Endothelial cell of umbilical vein (primary cell): ENCODE measurements at regions not wholly inside any gene's neighbourhood (a gene's known extent, or its start where the extent isn't known, plus 50 kb on each side); places are given as distances from the start of the nearest gene placed in this dataset.

Source experiments
- BruUV-seq: library from RNA; stranded (reverse); fragments of 400-500 nt; replicated peaks from 2 replicates; lab custom pipeline; 2021; lab: Mats Ljungman, UMichigan
- CTCF ChIA-PET: fragments of 300-600, 350-600 bp; sonication (Branson Sonifier 250); formaldehyde crosslinking; loops from one replicate; lab custom pipeline; 2021; ENCODE audit warnings: antibody characterized with exemption, inconsistent platforms; lab: Charles Lee
- POLR2A ChIA-PET: fragments of 300-600, 350-600 bp; sonication (Branson Sonifier 250); formaldehyde crosslinking; loops from one replicate; lab custom pipeline; 2021; ENCODE audit warnings: antibody characterized with exemption, inconsistent platforms; lab: Charles Lee
- DNase-seq: peaks from one replicate; pipeline ENCODE4 v3.0.0-alpha.2; 2011; ENCODE audit warnings: low read depth, low spot score
- FAIRE-seq: peaks from 2 replicates; lab custom pipeline; 2011; peaks lifted over from hg19 to GRCh38; lab: Jason Lieb, UNC
- H2AFZ ChIP-seq: 2 replicates; pipeline ENCODE4 v1.6.0; 2012; ENCODE audit warnings: low read depth, low read length, control low read depth, inconsistent platforms
- H3K27ac ChIP-seq: 2 replicates; pipeline ENCODE4 v1.5.1; 2011; ENCODE audit warnings: low read depth, mild to moderate bottlenecking, control low read depth, low read length, moderate library complexity; ENCODE audit not compliant: insufficient read depth
- H3K27me3 ChIP-seq, 2 experiments: 2 replicates each; pipeline versions ENCODE4 v1.6.0 to v1.6.1; 2011; ENCODE audit warnings: low read length in 2 of 2, mixed read lengths in 1 of 2; ENCODE audit not compliant: control insufficient read depth in 2 of 2, insufficient read depth in 2 of 2
- H3K36me3 ChIP-seq, 2 experiments: 2 replicates in 1 of 2; 3 replicates in 1 of 2; pipeline ENCODE4 v1.5.1; 2011; ENCODE audit warnings: low read length in 2 of 2, mild to moderate bottlenecking in 1 of 2, moderate library complexity in 1 of 2; ENCODE audit not compliant: control insufficient read depth in 2 of 2, insufficient read depth in 2 of 2; ENCODE audit errors: extremely low read depth in 1 of 2
- H3K4me1 ChIP-seq: 3 replicates; pipeline ENCODE4 v1.5.1; 2011; ENCODE audit warnings: mild to moderate bottlenecking, low read length; ENCODE audit not compliant: control insufficient read depth, insufficient read depth; ENCODE audit errors: extremely low read depth
- H3K4me2 ChIP-seq: 2 replicates; pipeline ENCODE4 v1.6.1; 2011; ENCODE audit warnings: low read length, control low read depth, mixed read lengths; ENCODE audit not compliant: insufficient read depth
- H3K4me3 ChIP-seq, 3 experiments: fragments of 200-600 bp in 1 of 3; sonication (generic), shearing (Covaris generic) in 1 of 3; replicated peaks in 1 of 3; 2 replicates each; pipeline ENCODE4 v1.5.1; 2011 to 2016; ENCODE audit warnings: control low read depth in 3 of 3, low read length in 3 of 3, mild to moderate bottlenecking in 2 of 3, inconsistent platforms in 1 of 3, low read depth in 1 of 3, moderate library complexity in 1 of 3; ENCODE audit not compliant: insufficient read depth in 1 of 3
- H3K79me2 ChIP-seq: 2 replicates; pipeline ENCODE4 v1.6.0; 2012; ENCODE audit warnings: low read length, inconsistent platforms; ENCODE audit not compliant: control insufficient read depth, insufficient read depth
- H3K9ac ChIP-seq: replicated peaks from 2 replicates; pipeline ENCODE3; 2011; ENCODE audit warnings: low read length, control low read depth; ENCODE audit not compliant: insufficient read depth; ENCODE audit errors: extremely low read depth
- H3K9me1 ChIP-seq: replicated peaks from 3 replicates; pipeline ENCODE4 v1.6.0; 2011; ENCODE audit warnings: mild to moderate bottlenecking, low read length; ENCODE audit not compliant: control insufficient read depth, insufficient read depth; ENCODE audit errors: extremely low read depth
- H3K9me3 ChIP-seq: replicated peaks from 2 replicates; pipeline ENCODE4 v1.5.1; 2012; ENCODE audit warnings: low read length, inconsistent platforms; ENCODE audit not compliant: control insufficient read depth, insufficient read depth
- H4K20me1 ChIP-seq: replicated peaks from 2 replicates; pipeline ENCODE3; 2011; ENCODE audit warnings: mild to moderate bottlenecking, low read length; ENCODE audit not compliant: control insufficient read depth, insufficient read depth; ENCODE audit errors: extremely low read depth
- EZH2 ChIP-seq: IDR thresholded peaks from 2 replicates; pipeline ENCODE4 v1.6.1; 2012; ENCODE audit warnings: borderline replicate concordance, low read depth, mild to moderate bottlenecking, moderate library complexity, low read length, inconsistent platforms; ENCODE audit not compliant: severe bottlenecking
- FOS ChIP-seq: IDR thresholded peaks from 2 replicates; pipeline ENCODE4 v1.6.1; 2011; ENCODE audit warnings: mild to moderate bottlenecking, low read length, moderate library complexity, borderline replicate concordance; ENCODE audit not compliant: insufficient read depth
- GATA2 ChIP-seq: IDR thresholded peaks from 2 replicates; pipeline ENCODE4 v1.7.0; 2011; ENCODE audit warnings: low read depth, mild to moderate bottlenecking, moderate library complexity, mixed read lengths, low read length; ENCODE audit not compliant: insufficient read length, insufficient read depth
- JUN ChIP-seq: IDR thresholded peaks from 2 replicates; pipeline ENCODE4 v1.6.1; 2011; ENCODE audit warnings: borderline replicate concordance, low read depth; ENCODE audit not compliant: insufficient read length, insufficient read depth
- MAX ChIP-seq: IDR thresholded peaks from 2 replicates; pipeline ENCODE4 v1.6.1; 2011; ENCODE audit not compliant: insufficient read depth, insufficient read length
- MYC ChIP-seq: IDR thresholded peaks from one replicate; pipeline ENCODE4 v1.6.1; 2011; ENCODE audit warnings: mild to moderate bottlenecking, low read depth, low read length
- POLR2A ChIP-seq: IDR thresholded peaks from 2 replicates; pipeline ENCODE4 v1.6.1; 2012; ENCODE audit warnings: low read depth, mild to moderate bottlenecking, control low read depth, low read length
- POLR2AphosphoS5 ChIP-seq: IDR thresholded peaks from 2 replicates; pipeline ENCODE4 v1.6.1; 2012; ENCODE audit warnings: low read depth, mild to moderate bottlenecking, control low read depth, low read length, moderate library complexity; ENCODE audit not compliant: insufficient read depth
- dilution Hi-C: fragments of 300-500 bp; cut with MboI; formaldehyde crosslinking; loops from one replicate; pipeline ENCODE4 v1.15.0; 2019; ENCODE audit warnings: low sequenced_read_pairs; ENCODE audit not compliant: extremely low pct_ligation_motif_present
- intact Hi-C: fragments of 100-400 bp; cut with micrococcal nuclease; formaldehyde crosslinking; loops from one replicate; pipeline ENCODE4 v1.10.0; 2022
- TF ChIP-seq, protein P1 (sequence below), 2 donors: IDR thresholded peaks; 1 replicate in 1 of 2; 2 replicates in 1 of 2; pipeline ENCODE4 v1.5.1; 2011; ENCODE audit warnings: low read length in 2 of 2, mild to moderate bottlenecking in 2 of 2, moderate library complexity in 2 of 2, control low read depth in 1 of 2, inconsistent platforms in 1 of 2, low read depth in 1 of 2; ENCODE audit not compliant: insufficient read depth in 1 of 2; ENCODE audit errors: extremely low read depth in 1 of 2

DNA sequence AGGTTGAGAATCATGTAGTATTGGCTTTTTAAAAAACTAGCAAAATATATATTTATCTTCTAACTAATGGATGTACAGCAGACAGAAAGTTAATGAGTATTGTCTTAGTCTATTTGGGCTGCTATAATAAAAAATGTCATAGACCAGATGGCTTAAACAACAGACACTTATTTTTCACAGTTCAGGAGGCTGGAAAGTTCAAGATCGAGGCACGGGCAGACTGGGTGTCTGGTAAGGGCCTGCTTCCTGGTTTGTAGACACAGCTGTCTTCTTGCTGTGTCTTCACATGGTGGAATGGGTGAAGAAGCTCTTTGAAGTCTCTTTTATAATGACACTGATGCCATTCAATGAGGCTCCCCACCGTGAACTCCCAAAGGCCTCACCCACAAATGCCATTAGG lies 70.1 kb upstream of the KRR1 start:
- no peak overlapping the region for H3K4me2 ChIP-seq
- TF ChIP-seq, protein P1, sequence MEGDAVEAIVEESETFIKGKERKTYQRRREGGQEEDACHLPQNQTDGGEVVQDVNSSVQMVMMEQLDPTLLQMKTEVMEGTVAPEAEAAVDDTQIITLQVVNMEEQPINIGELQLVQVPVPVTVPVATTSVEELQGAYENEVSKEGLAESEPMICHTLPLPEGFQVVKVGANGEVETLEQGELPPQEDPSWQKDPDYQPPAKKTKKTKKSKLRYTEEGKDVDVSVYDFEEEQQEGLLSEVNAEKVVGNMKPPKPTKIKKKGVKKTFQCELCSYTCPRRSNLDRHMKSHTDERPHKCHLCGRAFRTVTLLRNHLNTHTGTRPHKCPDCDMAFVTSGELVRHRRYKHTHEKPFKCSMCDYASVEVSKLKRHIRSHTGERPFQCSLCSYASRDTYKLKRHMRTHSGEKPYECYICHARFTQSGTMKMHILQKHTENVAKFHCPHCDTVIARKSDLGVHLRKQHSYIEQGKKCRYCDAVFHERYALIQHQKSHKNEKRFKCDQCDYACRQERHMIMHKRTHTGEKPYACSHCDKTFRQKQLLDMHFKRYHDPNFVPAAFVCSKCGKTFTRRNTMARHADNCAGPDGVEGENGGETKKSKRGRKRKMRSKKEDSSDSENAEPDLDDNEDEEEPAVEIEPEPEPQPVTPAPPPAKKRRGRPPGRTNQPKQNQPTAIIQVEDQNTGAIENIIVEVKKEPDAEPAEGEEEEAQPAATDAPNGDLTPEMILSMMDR (IDR thresholded peaks at IDR 0.05; ENCODE audit: extremely low read depth in 1 of 2, insufficient read depth in 1 of 2, low read depth in 1 of 2, low read length in 2 of 2), result no peak
- TF ChIP-seq FOS, result no peak
- no peak for TF ChIP-seq GATA2
- no peak for TF ChIP-seq MAX
- TF ChIP-seq JUN, result no peak
- no peak for TF ChIP-seq POLR2A
- no peak for TF ChIP-seq POLR2AphosphoS5
- TF ChIP-seq EZH2, result no peak
- TF ChIP-seq MYC, result no peak
- H3K4me1 ChIP-seq, result peaks cover 13% of the 10 kb centered on the region

More for the DNA sequence above, 70.1 kb upstream of the KRR1 start:
- POLR2A ChIA-PET, result no interaction called here
- Histone ChIP-seq H3K4me3 (no peak overlapping the region), H3K9ac (no peak overlapping the region), H3K27ac (no peak overlapping the region), H2AFZ (no peak overlapping the region), H3K27me3 (no peaks in the 10 kb centered on the region), H3K36me3 (no peaks in the 10 kb centered on the region), H3K9me3 (no peaks in the 10 kb centered on the region), H3K79me2 (no peaks in the 10 kb centered on the region), H3K9me1 (no peaks in the 10 kb centered on the region), H4K20me1 (no peaks in the 10 kb centered on the region)
- no peak for DNase-seq
- intact Hi-C loops (no loop called here), dilution Hi-C loops (no loop called here)
- FAIRE-seq, result no peak
- no TSS peak for BruUV-seq
- CTCF ChIA-PET, result no interaction called here
